NCI-H146 treated with DMSO at 0.1 percent for 48 hours (cell line): ENCODE measurements at regions not wholly inside any gene's neighbourhood (a gene's known extent, or its start where the extent isn't known, plus 50 kb on each side); places are given as distances from the start of the nearest gene placed in this dataset.

Source experiments
- DNase-seq: peaks from one replicate; lab custom pipeline; 2025; ENCODE audit not compliant: unreplicated experiment; lab: John Stamatoyannopoulos, UW

DNA sequence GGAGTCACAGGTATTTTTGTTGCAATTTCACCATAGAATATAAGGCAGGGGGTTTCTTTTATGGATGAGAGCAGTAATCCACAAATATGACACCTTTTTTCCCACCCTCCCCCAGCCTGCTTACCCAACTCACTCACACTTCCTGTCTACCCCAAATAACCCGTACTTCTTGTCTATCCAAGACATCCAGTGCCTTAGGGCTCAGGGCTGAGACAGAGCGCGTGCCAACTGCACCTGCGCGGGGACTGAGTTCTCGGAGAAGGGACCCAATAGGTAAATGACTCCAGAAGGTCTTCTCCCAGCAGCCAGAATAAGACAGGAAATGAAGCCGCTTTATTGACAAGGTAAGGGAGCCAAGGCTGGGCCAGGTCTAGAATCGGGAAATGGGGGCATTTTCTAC lies 369.1 kb downstream of the SIPA1L2 start:
- DNase-seq, result no peak

DNA sequence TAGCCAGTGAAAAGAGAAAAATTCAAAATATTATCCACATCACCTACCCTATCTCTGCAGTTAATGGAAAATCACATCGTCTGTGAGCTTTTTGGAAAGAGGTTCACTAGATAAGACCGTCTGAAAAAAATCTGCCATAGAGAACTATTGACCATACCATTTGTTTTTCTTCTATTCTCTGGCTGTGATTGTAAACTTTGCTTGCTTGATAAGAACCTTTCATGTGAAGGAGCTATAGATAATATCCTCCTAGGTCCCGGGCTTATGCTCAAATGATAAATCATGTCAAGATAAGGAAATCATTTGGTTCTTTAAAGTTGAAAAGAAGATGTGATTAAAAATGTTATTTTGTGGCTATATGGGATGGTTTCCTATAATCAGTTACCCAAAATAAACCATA lies 369.9 kb downstream of the SIPA1L2 start:
- DNase-seq, result no peak

GRCh38 chr1:232259333-232259732 lies 370.6 kb downstream of the SIPA1L2 start:
- no peak for DNase-seq

DNA sequence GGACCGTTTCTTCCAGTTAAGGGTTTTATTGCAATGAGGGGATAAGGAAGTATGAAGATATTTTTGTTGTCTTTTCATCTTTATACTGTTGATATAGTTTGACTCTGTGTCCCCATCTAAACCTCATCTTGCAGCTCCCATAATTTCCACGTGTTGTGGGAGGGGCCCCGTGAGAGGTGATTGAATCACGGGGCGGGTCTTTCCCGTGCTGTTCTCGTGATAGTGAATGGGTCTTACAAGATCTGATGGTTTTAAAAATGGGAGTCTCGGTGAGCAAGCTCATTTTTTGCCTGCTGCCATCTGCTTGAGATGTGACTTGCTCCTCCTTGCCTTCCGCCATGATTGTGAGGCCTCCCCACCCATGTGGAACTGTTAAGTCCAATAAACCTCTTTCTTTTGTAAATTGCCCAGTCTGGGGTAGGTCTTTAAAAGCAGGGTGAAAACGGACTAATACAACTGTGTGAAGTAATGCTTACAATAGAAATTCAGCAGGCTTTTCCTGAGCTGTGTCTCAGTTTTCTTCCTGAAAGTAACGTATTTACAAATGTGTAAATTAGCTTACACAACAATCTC lies 377.3 kb downstream of the SIPA1L2 start:
- DNase-seq, result no peak

DNA sequence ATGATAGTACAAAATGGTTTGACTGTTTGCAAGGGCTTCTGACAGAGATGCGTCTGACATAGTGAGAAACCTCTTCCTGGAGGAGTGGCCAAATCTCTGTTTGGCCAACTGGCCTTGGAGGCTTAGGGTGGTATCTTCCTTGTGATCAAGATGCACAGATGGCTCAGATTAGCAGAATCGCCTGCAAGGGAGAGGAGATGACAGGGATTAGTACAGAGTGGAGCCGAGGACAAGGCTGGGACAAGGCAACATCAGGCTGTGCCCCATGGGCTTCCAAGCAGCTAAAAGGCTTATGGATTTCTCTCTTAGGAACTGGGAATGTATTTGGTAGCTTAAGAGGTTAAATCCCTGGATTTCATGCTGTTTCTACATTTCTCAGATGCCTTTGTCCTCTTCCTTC lies 379.1 kb downstream of the SIPA1L2 start:
- no peak for DNase-seq

DNA sequence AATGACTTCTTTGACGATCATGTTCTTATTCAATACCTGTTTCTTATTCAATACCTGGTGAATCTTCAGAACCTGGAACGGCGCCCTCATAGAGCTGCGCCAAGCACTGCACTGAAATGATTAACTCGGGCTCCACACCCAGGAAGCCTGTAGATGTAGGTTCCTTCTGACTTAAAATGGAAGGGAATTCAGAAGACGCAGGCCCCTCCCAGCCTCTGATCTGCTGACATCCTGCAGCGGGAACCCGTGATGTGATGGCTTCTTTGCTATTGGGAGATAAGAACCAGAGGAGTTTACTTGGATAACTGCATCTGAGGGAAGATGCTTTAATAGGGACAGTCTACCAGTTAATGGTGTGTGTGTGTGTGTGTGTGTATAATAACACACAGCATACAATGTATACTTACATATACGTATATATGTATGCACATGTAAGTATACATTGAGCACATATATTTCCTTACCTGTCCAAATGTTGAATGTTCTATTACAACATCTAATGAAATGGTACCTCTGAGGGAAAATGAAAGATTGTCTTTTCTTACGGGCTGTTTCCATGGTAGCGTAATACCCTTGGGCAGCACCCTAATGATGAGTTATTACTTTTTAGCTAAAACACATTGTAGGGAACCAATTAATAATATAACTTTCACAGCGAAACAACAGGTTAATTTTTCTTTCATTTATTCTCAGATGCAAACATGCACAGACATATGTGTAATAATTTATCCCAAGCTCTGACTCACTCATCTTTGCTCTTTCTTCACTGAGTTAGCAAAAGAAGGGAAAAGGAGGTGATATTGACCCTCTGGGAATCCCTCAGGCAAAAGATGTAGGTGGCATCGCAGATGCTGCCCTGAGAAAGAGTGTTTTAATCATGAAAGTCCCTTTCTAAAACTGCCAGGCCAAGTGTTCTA lies 379.8 kb downstream of the SIPA1L2 start:
- DNase-seq, result no peak

GRCh38 chr1:232249339-232249738 lies 380.6 kb downstream of the SIPA1L2 start:
- DNase-seq, result no peak

DNA sequence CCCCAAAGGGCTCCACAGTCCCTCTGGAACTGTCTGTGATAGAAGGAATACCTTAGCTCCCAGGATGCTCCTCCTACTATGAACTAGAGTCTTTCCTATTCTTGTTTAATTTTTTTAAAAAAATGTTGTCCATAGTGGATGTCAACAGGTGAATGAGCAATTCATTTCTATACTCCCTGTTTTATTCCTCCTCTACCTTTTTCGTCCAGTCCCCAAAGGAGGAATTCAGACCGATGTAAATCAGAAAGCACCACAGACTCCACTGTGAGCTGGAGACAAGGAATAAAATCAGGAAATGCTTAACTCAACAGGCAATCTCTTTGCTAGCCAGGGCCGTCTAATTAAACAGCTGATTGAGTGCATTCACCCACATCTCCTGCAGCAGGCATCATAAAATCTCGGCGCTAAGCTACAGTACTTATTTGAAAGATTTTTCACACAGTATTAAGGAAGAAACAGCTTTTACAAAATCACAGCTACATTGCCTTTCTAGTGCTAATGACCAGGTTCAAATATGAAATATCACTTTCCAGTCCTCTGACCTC lies 381.6 kb downstream of the SIPA1L2 start:
- no peak for DNase-seq

GRCh38 chr1:232247669-232248068 lies 382.3 kb downstream of the SIPA1L2 start:
- no peak for DNase-seq

DNA sequence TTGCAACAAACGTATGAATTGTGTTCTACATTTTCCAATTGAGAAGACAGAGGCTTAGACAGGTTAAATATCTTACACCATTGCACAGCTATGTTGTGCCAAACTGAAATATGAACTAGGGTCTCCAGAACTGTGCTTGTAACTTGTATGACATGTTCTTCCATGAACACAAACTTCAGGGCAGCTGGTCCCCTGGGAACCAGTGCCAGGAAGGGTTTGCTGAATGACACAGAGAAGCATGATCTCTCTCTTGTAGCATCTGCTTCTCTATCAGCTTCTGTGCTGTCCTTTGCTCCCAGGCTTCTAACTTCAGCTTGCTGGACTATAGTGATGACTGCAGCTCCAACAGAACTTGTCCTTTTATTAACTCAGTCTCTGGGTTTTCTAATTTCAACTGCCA lies 385.5 kb downstream of the SIPA1L2 start:
- DNase-seq, result no peak

- DNase-seq, result peak; percentile 28
These were observed 389.9 kb downstream of the SIPA1L2 start for GRCh38 chr1:232239998-232240397.

DNA sequence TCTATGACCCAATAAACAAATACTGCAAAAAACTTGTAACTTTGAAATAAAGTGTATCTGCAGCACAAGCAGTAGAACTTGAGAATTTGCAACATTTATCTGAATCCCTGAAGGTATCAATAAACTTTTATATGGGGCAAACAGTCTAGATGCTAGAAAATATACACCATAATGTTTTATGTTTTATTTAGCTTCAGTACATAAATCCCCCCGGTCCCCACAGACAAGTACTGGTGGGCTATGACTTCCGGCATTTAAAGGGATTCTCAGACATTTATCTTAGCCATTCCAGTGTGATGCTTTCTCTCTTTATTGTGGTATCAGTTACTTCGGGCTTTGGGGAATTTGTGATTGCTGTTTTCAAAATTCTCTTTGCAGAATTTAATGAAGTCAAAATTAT lies 390.4 kb downstream of the SIPA1L2 start:
- no peak for DNase-seq

- no peak for DNase-seq
These were observed 391.9 kb downstream of the SIPA1L2 start for GRCh38 chr1:232238009-232238408.

GRCh38 chr1:232227306-232227705 lies 402.6 kb downstream of the SIPA1L2 start:
- no peak for DNase-seq

- DNase-seq, result peak; percentile 76
These were observed 403.7 kb downstream of the SIPA1L2 start for GRCh38 chr1:232226197-232226712.

GRCh38 chr1:232225336-232226131 lies 404.4 kb downstream of the SIPA1L2 start:
- no peak for DNase-seq

DNA sequence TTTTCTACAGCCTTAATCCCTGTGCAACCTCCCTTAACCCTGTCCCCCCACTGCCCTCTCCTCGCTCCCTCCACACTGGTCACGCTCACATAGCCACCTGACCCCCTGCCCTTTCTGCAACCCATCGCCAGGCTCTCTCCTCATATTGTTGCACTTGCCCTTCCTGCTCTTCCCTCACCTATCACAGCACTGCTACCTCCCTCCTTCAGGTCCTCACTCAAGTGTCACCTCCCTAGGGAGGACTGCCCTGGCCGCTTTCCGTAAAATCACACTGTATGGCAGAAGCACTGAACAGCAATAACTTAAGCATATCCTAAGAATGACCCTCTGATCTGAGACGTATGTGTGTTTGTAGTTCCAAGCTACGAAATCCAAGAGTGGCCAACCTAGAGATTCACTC lies 406.0 kb downstream of the SIPA1L2 start:
- DNase-seq, result no peak

GRCh38 chr1:232223183-232223708 lies 406.7 kb downstream of the SIPA1L2 start:
- DNase-seq, result peak; percentile 18

GRCh38 chr1:232222614-232223013 lies 407.3 kb downstream of the SIPA1L2 start:
- DNase-seq, result no peak

DNA sequence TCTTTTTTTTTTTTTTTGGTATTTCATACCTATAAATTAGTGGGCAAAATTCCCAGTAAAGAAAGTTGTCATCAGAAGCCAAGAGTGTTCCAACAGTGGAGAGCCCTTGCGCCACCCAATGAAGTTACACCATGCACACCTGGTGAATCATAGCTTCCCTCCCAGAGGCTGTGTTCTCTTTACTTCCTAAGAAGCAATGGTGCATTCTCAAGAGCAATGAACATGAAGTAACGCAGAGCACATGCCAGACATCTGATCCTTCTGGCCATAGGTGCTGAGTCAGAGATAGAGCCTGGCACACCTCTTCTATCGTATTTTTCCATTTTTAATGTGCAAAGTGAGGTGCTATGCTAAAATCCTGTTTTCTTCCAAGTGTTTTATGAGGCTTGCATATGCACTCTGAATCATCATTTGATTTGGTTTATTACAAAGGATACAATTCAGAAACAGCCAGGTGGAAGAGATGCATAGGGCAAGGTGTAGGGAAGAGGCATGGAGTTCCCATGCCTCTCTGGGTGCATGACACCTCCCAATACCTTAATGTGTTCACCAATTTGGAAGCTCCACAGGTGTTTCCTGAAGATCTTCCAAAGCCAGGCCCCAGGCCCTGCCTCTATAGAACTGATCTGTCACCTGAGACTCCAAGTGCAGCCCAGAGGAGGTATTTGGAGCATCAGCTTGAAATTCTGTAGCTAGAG lies 408.0 kb downstream of the SIPA1L2 start:
- DNase-seq, result no peak
